ENCODE measurements at regions not wholly inside any gene's neighbourhood (a gene's known extent, or its start where the extent isn't known, plus 50 kb on each side); places are given as distances from the start of the nearest gene placed in this dataset.
A peak's percentile ranks its signal among the peaks of the same experiment; 100 is the strongest.

DNA sequence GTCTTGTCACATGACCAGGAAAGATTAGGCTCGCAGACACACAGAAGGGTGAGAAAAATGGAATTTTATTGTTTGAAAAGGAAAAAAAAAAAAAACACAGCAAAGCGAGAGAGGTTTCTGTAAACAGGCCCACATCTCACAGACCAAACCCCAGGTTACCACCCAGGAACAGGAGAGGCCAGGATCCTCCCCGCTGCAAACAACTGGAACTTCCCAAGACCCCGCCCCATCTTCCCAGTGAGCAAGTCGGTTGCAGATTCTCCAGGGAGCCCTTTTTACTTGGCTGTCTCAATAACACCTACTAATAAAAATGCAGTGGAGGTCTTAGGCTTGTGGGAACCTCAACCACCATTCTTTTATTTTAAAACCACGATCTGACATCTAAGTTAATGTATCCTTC, 84.7 kb upstream of the ETS2 start:
- TF ChIP-seq, protein P1, sequence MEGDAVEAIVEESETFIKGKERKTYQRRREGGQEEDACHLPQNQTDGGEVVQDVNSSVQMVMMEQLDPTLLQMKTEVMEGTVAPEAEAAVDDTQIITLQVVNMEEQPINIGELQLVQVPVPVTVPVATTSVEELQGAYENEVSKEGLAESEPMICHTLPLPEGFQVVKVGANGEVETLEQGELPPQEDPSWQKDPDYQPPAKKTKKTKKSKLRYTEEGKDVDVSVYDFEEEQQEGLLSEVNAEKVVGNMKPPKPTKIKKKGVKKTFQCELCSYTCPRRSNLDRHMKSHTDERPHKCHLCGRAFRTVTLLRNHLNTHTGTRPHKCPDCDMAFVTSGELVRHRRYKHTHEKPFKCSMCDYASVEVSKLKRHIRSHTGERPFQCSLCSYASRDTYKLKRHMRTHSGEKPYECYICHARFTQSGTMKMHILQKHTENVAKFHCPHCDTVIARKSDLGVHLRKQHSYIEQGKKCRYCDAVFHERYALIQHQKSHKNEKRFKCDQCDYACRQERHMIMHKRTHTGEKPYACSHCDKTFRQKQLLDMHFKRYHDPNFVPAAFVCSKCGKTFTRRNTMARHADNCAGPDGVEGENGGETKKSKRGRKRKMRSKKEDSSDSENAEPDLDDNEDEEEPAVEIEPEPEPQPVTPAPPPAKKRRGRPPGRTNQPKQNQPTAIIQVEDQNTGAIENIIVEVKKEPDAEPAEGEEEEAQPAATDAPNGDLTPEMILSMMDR (IDR thresholded peaks at IDR 0.05): no peak

DNA sequence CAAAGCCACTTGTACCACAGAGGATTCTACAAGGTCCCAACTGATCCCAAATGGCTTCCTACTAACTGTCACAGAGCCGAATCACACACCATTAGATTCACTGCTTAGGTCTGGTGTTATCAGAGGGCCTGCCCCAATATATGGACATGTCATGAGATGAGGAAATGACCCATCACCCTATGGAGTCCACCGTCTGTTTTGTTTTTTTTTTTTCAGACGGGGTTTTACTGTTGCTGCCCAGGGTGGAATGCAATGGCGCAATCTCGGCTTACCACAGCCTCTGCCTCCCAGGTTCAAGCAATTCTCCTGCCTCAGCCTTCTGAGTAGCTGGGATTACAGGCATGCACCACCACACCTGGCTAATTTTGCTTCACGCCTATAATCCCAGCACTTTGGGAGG, 83.8 kb upstream of the ETS2 start:
- TF ChIP-seq, protein P1 (IDR thresholded peaks at IDR 0.05): no peak

DNA sequence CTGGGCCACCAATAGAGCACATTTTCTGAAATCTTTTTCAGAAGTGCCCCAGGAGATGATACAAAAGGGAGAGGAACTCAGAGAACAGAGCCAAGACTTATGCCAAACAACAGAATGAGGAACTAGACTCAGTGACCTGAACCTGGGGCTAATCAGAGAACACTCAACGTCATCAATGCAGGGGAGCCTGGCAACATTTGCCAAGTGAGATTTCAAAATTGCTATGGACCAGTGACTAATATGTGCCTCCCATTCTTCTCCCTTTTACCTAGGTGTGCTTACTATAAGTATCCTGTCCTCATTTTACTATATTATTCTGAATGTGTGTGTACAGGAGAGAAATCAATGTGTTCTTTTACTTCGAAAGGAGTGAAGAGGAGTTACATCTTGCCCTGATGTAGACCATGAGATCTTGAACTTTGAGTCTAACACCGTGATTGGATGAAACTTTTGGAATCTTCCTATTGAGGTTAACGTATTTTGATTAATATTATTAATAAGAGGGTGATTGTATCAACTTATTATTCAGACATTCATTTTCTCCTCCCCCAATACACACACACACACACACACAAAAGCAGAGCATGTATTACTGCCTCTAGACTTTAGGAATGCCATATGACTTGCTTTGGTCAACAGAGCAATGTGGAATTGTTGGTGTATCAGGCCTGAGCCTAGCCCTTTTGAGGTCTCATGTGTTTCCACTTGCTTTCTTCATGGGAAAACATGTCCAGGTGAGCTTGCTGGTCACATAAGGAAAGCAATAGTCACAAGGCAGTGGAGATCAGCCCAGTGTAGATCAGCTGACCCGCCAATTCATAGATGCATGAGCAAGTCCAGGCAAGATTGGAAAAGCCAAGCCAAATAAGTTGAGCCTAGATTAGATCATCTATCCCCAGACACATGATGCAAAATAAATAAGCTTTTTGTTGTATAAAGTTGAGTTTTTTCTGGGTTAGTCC, 80.3 kb upstream of the ETS2 start:
- TF ChIP-seq, protein P1 (IDR thresholded peaks at IDR 0.05): no peak

DNA sequence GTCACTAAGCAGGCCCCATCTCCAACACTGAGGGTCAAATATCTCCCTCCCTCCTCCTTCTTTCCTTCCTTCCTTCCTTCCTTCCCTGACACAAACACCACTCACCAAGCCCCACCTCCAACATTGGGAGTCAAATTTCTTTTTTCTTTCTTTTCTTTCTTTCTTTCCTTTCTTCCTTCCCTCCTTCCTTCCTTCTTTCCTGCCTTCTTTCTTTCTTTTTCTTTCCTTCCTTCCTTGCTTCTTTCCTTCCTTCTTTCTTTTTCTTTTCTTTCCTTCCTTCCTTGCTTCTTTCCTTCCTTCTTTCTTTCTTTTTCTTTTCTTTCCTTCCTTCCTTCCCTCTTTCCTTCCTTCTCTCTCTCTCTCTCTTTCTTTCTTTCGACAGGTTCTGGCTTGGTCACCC, 79.2 kb upstream of the ETS2 start:
- TF ChIP-seq, protein P1 (IDR thresholded peaks at IDR 0.05): no peak

DNA sequence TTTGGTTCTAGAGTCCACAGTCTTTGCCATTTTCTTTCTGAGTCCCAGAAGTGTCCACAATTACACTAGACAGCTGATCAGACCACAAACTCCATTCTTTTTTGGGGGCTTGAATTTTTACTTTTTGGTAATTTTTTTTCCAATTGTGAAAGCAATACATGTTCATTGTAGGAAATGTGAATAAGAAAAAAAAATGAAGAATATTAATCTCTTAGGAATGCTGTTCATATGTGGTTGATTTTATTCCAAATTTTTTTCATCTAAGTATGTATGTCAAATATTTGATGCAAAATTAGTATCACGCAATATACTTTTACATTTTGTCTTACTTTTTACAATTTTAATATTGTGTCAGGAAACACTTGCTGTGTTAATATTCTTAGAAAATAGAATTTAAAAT, 76.4 kb upstream of the ETS2 start:
- TF ChIP-seq, protein P1 (IDR thresholded peaks at IDR 0.05): no peak

DNA sequence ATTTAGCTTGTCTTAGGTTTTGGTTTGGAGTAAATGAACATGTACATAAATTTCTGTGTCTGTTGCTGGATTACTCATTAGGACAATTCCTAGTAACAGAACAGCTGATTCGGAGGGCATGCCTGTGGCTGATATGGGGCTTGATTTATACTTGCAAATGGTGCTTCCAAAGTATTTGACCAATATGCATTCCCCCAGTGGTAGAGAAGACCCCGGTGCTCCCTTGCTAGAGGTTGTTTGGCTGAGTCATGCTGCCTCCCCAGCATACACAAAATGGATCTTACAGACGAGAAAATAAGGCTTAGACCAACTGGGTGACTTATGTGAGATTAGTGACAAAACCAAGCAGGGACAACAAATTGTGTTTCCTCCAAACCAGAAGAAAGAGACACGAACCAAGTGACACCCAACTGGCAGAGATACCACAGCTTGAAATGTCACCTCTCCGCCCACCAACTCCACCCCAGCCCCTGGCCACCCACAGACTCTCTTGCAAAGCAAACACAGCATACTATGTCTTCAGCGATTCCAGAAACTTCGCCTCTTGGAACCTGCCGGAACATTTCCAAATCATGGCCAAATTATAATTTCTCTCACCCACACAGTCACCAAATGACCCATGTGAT, 75.9 kb upstream of the ETS2 start:
- TF ChIP-seq, protein P1 (IDR thresholded peaks at IDR 0.05): no peak

DNA sequence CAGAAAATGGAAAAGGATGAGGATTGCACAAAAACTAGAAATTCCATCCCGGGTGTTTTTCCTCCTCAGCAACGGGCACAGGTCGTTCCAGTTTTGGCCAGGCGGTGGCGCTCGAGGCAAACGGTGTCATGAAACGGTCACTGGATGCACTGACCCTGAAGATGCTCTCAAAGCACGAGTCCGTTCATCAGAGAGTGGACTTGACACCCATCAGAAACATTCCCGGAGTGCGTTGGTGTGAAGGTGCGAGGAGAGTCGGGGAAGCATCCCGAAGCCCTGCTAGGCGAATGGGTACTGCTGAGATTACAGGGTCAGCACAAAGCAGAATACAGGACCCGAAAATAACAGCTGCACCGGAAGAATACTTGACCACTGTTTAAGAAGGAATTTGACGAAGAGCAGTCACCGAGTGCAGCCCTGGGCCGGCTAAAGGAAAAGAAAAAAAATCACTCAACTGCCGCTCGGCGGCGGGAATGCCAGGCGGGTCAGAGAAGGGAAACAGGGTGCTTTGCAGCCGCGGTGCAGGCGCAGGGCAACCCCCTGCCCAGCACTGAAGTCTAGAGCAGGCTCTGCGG, 71.7 kb upstream of the ETS2 start:
- TF ChIP-seq, protein P1 (IDR thresholded peaks at IDR 0.05): peak; percentile 85

All from LNCAP (cell line).